Ovary (tissue), 3 donors: ENCODE measurements at regions not wholly inside any gene's neighbourhood (a gene's known extent, or its start where the extent isn't known, plus 50 kb on each side); places are given as distances from the start of the nearest gene placed in this dataset.

Source experiments
- POLR2A ChIP-seq: fragments of 450-650 bp; IDR thresholded peaks from one replicate; pipeline ENCODE4 v1.6.1; 2017; ENCODE audit warnings: antibody characterized with exemption, mild to moderate bottlenecking, moderate library complexity
- TF ChIP-seq, protein P1 (sequence below), 3 donors: fragments of 450-650 bp in 2 of 3; fragments of 200-600 bp in 1 of 3; IDR thresholded peaks; one replicate each; pipeline versions ENCODE4 v1.5.1 to v1.8.0; 2016 to 2022; ENCODE audit warnings: antibody characterized with exemption in 3 of 3, mild to moderate bottlenecking in 1 of 3
- donor health status: DM: no; HTN: no; CAD: no.

DNA sequence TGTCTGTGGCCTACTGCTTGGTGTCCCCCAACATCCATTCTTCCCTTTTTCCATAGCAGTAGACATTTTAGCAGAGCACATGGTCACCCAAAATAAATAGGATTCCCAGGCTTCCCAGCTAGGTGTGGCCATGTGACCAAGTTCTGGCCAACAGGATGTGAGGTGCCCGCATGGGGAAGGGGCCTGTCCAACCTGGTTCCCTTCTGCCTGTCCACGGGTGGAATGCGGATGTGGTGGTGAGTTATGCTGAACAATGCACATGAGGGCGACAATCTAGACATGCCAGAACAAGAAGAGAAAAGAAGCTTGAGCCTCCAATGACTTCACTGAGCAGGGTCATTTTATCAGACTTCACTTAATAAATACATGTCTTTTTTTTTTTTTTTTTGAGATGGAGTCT lies 77.6 kb upstream of the DLG1 start:
- no peak for TF ChIP-seq POLR2A
- TF ChIP-seq, protein P1, sequence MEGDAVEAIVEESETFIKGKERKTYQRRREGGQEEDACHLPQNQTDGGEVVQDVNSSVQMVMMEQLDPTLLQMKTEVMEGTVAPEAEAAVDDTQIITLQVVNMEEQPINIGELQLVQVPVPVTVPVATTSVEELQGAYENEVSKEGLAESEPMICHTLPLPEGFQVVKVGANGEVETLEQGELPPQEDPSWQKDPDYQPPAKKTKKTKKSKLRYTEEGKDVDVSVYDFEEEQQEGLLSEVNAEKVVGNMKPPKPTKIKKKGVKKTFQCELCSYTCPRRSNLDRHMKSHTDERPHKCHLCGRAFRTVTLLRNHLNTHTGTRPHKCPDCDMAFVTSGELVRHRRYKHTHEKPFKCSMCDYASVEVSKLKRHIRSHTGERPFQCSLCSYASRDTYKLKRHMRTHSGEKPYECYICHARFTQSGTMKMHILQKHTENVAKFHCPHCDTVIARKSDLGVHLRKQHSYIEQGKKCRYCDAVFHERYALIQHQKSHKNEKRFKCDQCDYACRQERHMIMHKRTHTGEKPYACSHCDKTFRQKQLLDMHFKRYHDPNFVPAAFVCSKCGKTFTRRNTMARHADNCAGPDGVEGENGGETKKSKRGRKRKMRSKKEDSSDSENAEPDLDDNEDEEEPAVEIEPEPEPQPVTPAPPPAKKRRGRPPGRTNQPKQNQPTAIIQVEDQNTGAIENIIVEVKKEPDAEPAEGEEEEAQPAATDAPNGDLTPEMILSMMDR (IDR thresholded peaks at IDR 0.05): no peak
